Gastrocnemius medialis (tissue), 4 donors: ENCODE measurements at regions not wholly inside any gene's neighbourhood (a gene's known extent, or its start where the extent isn't known, plus 50 kb on each side); places are given as distances from the start of the nearest gene placed in this dataset.

Source experiments
- ATAC-seq, 2 donors: fragments of 150-250 bp; one replicate each; pipeline ENCODE4 v1.9.1; 2016
- DNase-seq, 2 donors: peaks; one replicate each; pipeline ENCODE4 v3.0.0-alpha.2; 2019
- H3K27ac ChIP-seq, 4 donors: fragments of 200-600 bp; sonication (generic); 1 replicate in 1 of 4; 2 replicates in 3 of 4; pipeline ENCODE4 v1.5.1; 2016 to 2018; ENCODE audit warnings: mild to moderate bottlenecking in 2 of 4, moderate library complexity in 1 of 4
- H3K27me3 ChIP-seq, 3 donors: fragments of 200-600 bp; sonication (generic) in 2 of 3; 1 replicate in 1 of 3; 2 replicates in 2 of 3; pipeline versions ENCODE4 v1.5.1 to v1.6.0; 2016 to 2019; ENCODE audit warnings: mild to moderate bottlenecking in 1 of 3, moderate library complexity in 1 of 3
- H3K36me3 ChIP-seq, 2 donors: fragments of 200-600 bp; sonication (generic) in 1 of 2; one replicate each; pipeline ENCODE4 v1.5.1; 2017 to 2018
- H3K4me1 ChIP-seq, 2 donors: fragments of 200-600 bp; sonication (generic) in 1 of 2; one replicate each; pipeline ENCODE4 v1.5.1; 2016 to 2017; ENCODE audit warnings: mild to moderate bottlenecking in 2 of 2
- H3K4me3 ChIP-seq, 4 donors: fragments of 200-600 bp; sonication (generic) in 3 of 4; 1 replicate in 1 of 4; 2 replicates in 3 of 4; pipeline ENCODE4 v1.5.1; 2016 to 2019; ENCODE audit warnings: mild to moderate bottlenecking in 2 of 4
- H3K9me3 ChIP-seq, 3 donors: fragments of 200-600 bp; sonication (generic) in 2 of 3; 1 replicate in 1 of 3; 2 replicates in 2 of 3; pipeline ENCODE4 v1.5.1; 2016 to 2019
- CTCF ChIP-seq, 5 experiments: fragments of 450-650 bp in 3 of 5; fragments of 200-600 bp in 2 of 5; sonication (generic) in 2 of 5; IDR thresholded peaks in 4 of 5; conservative IDR thresholded peaks in 1 of 5; 1 replicate in 4 of 5; 2 replicates in 1 of 5; pipeline ENCODE4 v1.5.1; 2016 to 2019; ENCODE audit warnings: antibody characterized with exemption in 5 of 5, mild to moderate bottlenecking in 3 of 5, moderate library complexity in 3 of 5
- POLR2A ChIP-seq, 2 donors: fragments of 450-650 bp; IDR thresholded peaks; one replicate each; pipeline ENCODE4 v1.6.1; 2017; ENCODE audit warnings: antibody characterized with exemption in 2 of 2, mild to moderate bottlenecking in 2 of 2, moderate library complexity in 2 of 2
- in situ Hi-C, 4 donors: fragments of 200-750 bp; cut with MboI; loops; one replicate each; pipeline versions ENCODE4 v1.15.0 to v1.8.0; 2017; ENCODE audit warnings: low sequenced_read_pairs in 4 of 4
- intact Hi-C: fragments of 100-400 bp; cut with DNase I; formaldehyde crosslinking; loops from one replicate; pipeline ENCODE4 v1.15.1; 2023; ENCODE audit warnings: low total_unique reads

GRCh38 chr4:105025263-105026017 lies 121.2 kb upstream of the TET2 start:
- H3K27me3 ChIP-seq, result no peaks in the 10 kb centered on the region
- H3K36me3 ChIP-seq, result no peaks in the 10 kb centered on the region
- in situ Hi-C loops (no loop called here), intact Hi-C loops (no loop called here)
- TF ChIP-seq CTCF (IDR thresholded peaks at IDR 0.05 in 4 of 5, conservative IDR thresholded peaks at IDR 0.05 in 1 of 5), result no peak
- H3K4me3 ChIP-seq, result no peak overlapping the region
- DNase-seq (no peak), ATAC-seq (no peak)
- H3K27ac ChIP-seq, result no peak overlapping the region
- no peaks in the 10 kb centered on the region for H3K4me1 ChIP-seq
- H3K9me3 ChIP-seq, result peaks cover 0 to 4% (median 0%) of the 10 kb centered on the region in 3 donors

- Histone ChIP-seq H3K27ac (no peak overlapping the region), H3K4me3 (no peak overlapping the region), H3K36me3 (no peaks in the 10 kb centered on the region), H3K4me1 (no peaks in the 10 kb centered on the region), H3K27me3 (no peaks in the 10 kb centered on the region), H3K9me3 (no peaks in the 10 kb centered on the region)
- intact Hi-C loops, result no loop called here
- no peak for DNase-seq
- ATAC-seq, result no peak
- TF ChIP-seq POLR2A (IDR thresholded peaks at IDR 0.05) (no peak), CTCF (IDR thresholded peaks at IDR 0.05 in 4 of 5, conservative IDR thresholded peaks at IDR 0.05 in 1 of 5) (no peak)
- in situ Hi-C loops, result no loop called here
These were observed 109.7 kb upstream of the TET2 start for GRCh38 chr4:105036991-105037390.

GRCh38 chr4:105042451-105042850 lies 104.2 kb upstream of the TET2 start:
- no peak overlapping the region for H3K4me3 ChIP-seq
- TF ChIP-seq CTCF (IDR thresholded peaks at IDR 0.05 in 4 of 5, conservative IDR thresholded peaks at IDR 0.05 in 1 of 5) (no peak), POLR2A (IDR thresholded peaks at IDR 0.05) (no peak)
- ATAC-seq, result no peak
- DNase-seq, result no peak
- no peaks in the 10 kb centered on the region for H3K4me1 ChIP-seq
- in situ Hi-C loops (no loop called here), intact Hi-C loops (no loop called here)
- no peak overlapping the region for H3K27ac ChIP-seq
- no peaks in the 10 kb centered on the region for H3K27me3 ChIP-seq
- H3K9me3 ChIP-seq, result peaks cover 0 to 6% (median 0%) of the 10 kb centered on the region in 3 donors
- H3K36me3 ChIP-seq, result no peaks in the 10 kb centered on the region

- Histone ChIP-seq H3K36me3 (no peaks in the 10 kb centered on the region), H3K4me3 (no peak overlapping the region), H3K27me3 (no peaks in the 10 kb centered on the region), H3K27ac (no peak overlapping the region), H3K9me3 (no peaks in the 10 kb centered on the region), H3K4me1 (no peaks in the 10 kb centered on the region)
- in situ Hi-C loops (no loop called here), intact Hi-C loops (no loop called here)
- DNase-seq (no peak), ATAC-seq (no peak)
- no peak for TF ChIP-seq POLR2A (IDR thresholded peaks at IDR 0.05)
- TF ChIP-seq CTCF (IDR thresholded peaks at IDR 0.05 in 4 of 5, conservative IDR thresholded peaks at IDR 0.05 in 1 of 5), result no peak
These were observed 95.8 kb upstream of the TET2 start for GRCh38 chr4:105050896-105051295.
